SK-N-MC (cell line): ENCODE measurements at regions not wholly inside any gene's neighbourhood (a gene's known extent, or its start where the extent isn't known, plus 50 kb on each side); places are given as distances from the start of the nearest gene placed in this dataset.

Experiments
- EZH2 ChIP-seq: fragments of 200-600 bp; sonication (generic); IDR thresholded peaks from one replicate; pipeline ENCODE4 v1.6.1; 2017; ENCODE audit warnings: antibody characterized with exemption
- POLR2AphosphoS5 ChIP-seq: IDR thresholded peaks from 2 replicates; pipeline ENCODE4 v1.6.1; 2012; ENCODE audit warnings: mild to moderate bottlenecking, low read depth, low read length, borderline replicate concordance

- no peak for TF ChIP-seq POLR2AphosphoS5
- no peak for TF ChIP-seq EZH2
Measured at GRCh38 chr2:228516019-228516418, 334.5 kb upstream of the SPHKAP start.
